GM12891 (cell line): ENCODE measurements at regions not wholly inside any gene's neighbourhood (a gene's known extent, or its start where the extent isn't known, plus 50 kb on each side); places are given as distances from the start of the nearest gene placed in this dataset.

ENCODE experiments used
- PAX5 ChIP-seq: IDR thresholded peaks from 2 replicates; pipeline ENCODE4 v1.6.1; 2011; ENCODE audit warnings: low read length, moderate library complexity, mild to moderate bottlenecking; ENCODE audit not compliant: insufficient read depth, severe bottlenecking
- POLR2A ChIP-seq: IDR thresholded peaks from 2 replicates; pipeline ENCODE4 v1.6.1; 2011; ENCODE audit warnings: low read depth, low read length, control low read depth
- SPI1 ChIP-seq: IDR thresholded peaks from 2 replicates; pipeline ENCODE4 v1.6.1; 2011; ENCODE audit warnings: low read depth, low read length, control low read depth
- TAF1 ChIP-seq: IDR thresholded peaks from 2 replicates; pipeline ENCODE4 v1.6.1; 2011; ENCODE audit warnings: low read depth, low read length, control low read depth

DNA sequence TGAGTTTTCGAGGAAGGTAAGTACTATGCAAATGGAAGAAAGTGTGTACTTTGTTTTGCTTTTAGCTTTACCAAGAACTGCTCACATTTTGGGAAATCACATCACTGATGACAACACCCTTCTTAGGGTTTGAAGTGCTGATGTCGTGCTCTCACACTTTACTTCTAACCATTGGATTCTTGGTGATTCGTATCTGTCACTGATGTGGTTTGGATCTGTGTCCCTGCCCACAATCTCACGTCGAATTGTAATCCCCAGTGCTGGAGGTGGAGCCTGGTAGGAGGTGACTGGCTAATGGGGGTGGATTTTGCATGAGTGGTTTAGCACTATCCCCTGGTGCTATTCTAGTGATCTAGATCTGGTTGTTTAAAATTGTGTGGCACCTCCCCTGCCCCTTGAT lies 75.4 kb upstream of the RGMA start:
- TF ChIP-seq POLR2A (no peak), TAF1 (no peak), SPI1 (no peak), PAX5 (no peak)
